ENCODE measurements at regions not wholly inside any gene's neighbourhood (a gene's known extent, or its start where the extent isn't known, plus 50 kb on each side); places are given as distances from the start of the nearest gene placed in this dataset.

GRCh38 chr2:226330206-226330605 is 469.4 kb downstream of the IRS1 start:
- Histone ChIP-seq H3K79me2 (no peaks in the 10 kb centered on the region), H3K9me2 (replicated peaks; ENCODE audit: insufficient read depth) (no peaks in the 10 kb centered on the region), H2AFZ (no peak overlapping the region), H3K4me2 (no peak overlapping the region), H3K9me3 (ENCODE audit: low read depth) (no peaks in the 10 kb centered on the region), H3K4me1 (ENCODE audit: insufficient read depth) (no peaks in the 10 kb centered on the region), H3K4me3 (no peak overlapping the region), H3K27ac (no peak overlapping the region), H4K20me1 (ENCODE audit: insufficient read depth, poor library complexity, severe bottlenecking) (no peaks in the 10 kb centered on the region), H3K27me3 (no peaks in the 10 kb centered on the region), H3K36me3 (replicated peaks; ENCODE audit: insufficient read depth, low read depth) (no peaks in the 10 kb centered on the region)
- TF ChIP-seq CTCF (IDR thresholded peaks at IDR 0.05; ENCODE audit: poor library complexity) (no peak), EZH2 (IDR thresholded peaks at IDR 0.05; ENCODE audit: borderline replicate concordance) (no peak), EZH2phosphoT487 (IDR thresholded peaks at IDR 0.05; ENCODE audit: low read depth, severe bottlenecking, unreplicated experiment) (no peak)
- no peak for DNase-seq (ENCODE audit: low spot score)

GRCh38 chr2:226329180-226329579 is 470.4 kb downstream of the IRS1 start:
- no peak overlapping the region for H3K4me2 ChIP-seq
- no peaks in the 10 kb centered on the region for H3K36me3 ChIP-seq (replicated peaks; ENCODE audit: insufficient read depth, low read depth)
- H3K27ac ChIP-seq: no peak overlapping the region
- no peaks in the 10 kb centered on the region for H3K4me1 ChIP-seq (ENCODE audit: insufficient read depth)
- H3K79me2 ChIP-seq: no peaks in the 10 kb centered on the region
- DNase-seq (ENCODE audit: low spot score): no peak
- H3K4me3 ChIP-seq: no peak overlapping the region
- H4K20me1 ChIP-seq (ENCODE audit: insufficient read depth, poor library complexity, severe bottlenecking): no peaks in the 10 kb centered on the region
- H3K9me3 ChIP-seq (ENCODE audit: low read depth): no peaks in the 10 kb centered on the region
- 74% methylated on average over 4 of the region's 4 CpGs for WGBS (ENCODE audit: low lambda C conversion rate, missing lambda C conversion rate)
- H3K27me3 ChIP-seq: no peaks in the 10 kb centered on the region
- TF ChIP-seq EZH2 (IDR thresholded peaks at IDR 0.05; ENCODE audit: borderline replicate concordance): no peak
- no peak for TF ChIP-seq CTCF (IDR thresholded peaks at IDR 0.05; ENCODE audit: poor library complexity)
- TF ChIP-seq EZH2phosphoT487 (IDR thresholded peaks at IDR 0.05; ENCODE audit: low read depth, severe bottlenecking, unreplicated experiment): no peak
- no peak overlapping the region for H2AFZ ChIP-seq
- no peaks in the 10 kb centered on the region for H3K9me2 ChIP-seq (replicated peaks; ENCODE audit: insufficient read depth)

- no peak overlapping the region for H2AFZ ChIP-seq
- H3K9me2 ChIP-seq (replicated peaks; ENCODE audit: insufficient read depth): no peaks in the 10 kb centered on the region
- no peaks in the 10 kb centered on the region for H3K9me3 ChIP-seq (ENCODE audit: low read depth)
- H3K4me2 ChIP-seq: no peak overlapping the region
- 93% methylated on average over 4 of the region's 4 CpGs for WGBS (ENCODE audit: low lambda C conversion rate, missing lambda C conversion rate)
- H3K36me3 ChIP-seq (replicated peaks; ENCODE audit: insufficient read depth, low read depth): no peaks in the 10 kb centered on the region
- no peak overlapping the region for H3K4me3 ChIP-seq
- DNase-seq (ENCODE audit: low spot score): no peak
- no peak overlapping the region for H3K27ac ChIP-seq
- no peaks in the 10 kb centered on the region for H3K4me1 ChIP-seq (ENCODE audit: insufficient read depth)
- no peaks in the 10 kb centered on the region for H3K27me3 ChIP-seq
- no peaks in the 10 kb centered on the region for H3K79me2 ChIP-seq
- TF ChIP-seq CTCF (IDR thresholded peaks at IDR 0.05; ENCODE audit: poor library complexity) (no peak), EZH2phosphoT487 (IDR thresholded peaks at IDR 0.05; ENCODE audit: low read depth, severe bottlenecking, unreplicated experiment) (no peak), EZH2 (IDR thresholded peaks at IDR 0.05; ENCODE audit: borderline replicate concordance) (no peak)
- no peaks in the 10 kb centered on the region for H4K20me1 ChIP-seq (ENCODE audit: insufficient read depth, poor library complexity, severe bottlenecking)
Measured at GRCh38 chr2:226327830-226328229, 471.8 kb downstream of the IRS1 start.

- Histone ChIP-seq H2AFZ (no peak overlapping the region), H3K27ac (no peak overlapping the region), H4K20me1 (ENCODE audit: insufficient read depth, poor library complexity, severe bottlenecking) (no peaks in the 10 kb centered on the region), H3K4me3 (no peak overlapping the region), H3K36me3 (replicated peaks; ENCODE audit: insufficient read depth, low read depth) (no peaks in the 10 kb centered on the region), H3K4me2 (no peak overlapping the region), H3K9me3 (ENCODE audit: low read depth) (no peaks in the 10 kb centered on the region), H3K4me1 (ENCODE audit: insufficient read depth) (no peaks in the 10 kb centered on the region), H3K9me2 (replicated peaks; ENCODE audit: insufficient read depth) (no peaks in the 10 kb centered on the region), H3K79me2 (no peaks in the 10 kb centered on the region), H3K27me3 (no peaks in the 10 kb centered on the region)
- TF ChIP-seq EZH2 (IDR thresholded peaks at IDR 0.05; ENCODE audit: borderline replicate concordance) (no peak), EZH2phosphoT487 (IDR thresholded peaks at IDR 0.05; ENCODE audit: low read depth, severe bottlenecking, unreplicated experiment) (no peak), CTCF (IDR thresholded peaks at IDR 0.05; ENCODE audit: poor library complexity) (no peak)
- no peak for DNase-seq (ENCODE audit: low spot score)
Measured at GRCh38 chr2:226325526-226325925, 474.1 kb downstream of the IRS1 start.

Data from hepatocyte (in vitro differentiated cells).